PC-3 (cell line): ENCODE measurements at regions not wholly inside any gene's neighbourhood (a gene's known extent, or its start where the extent isn't known, plus 50 kb on each side); places are given as distances from the start of the nearest gene placed in this dataset.

Experiments used
- ATAC-seq: fragments of 200-7000 bp; cut with Tn5 transposase; 2 replicates; pipeline ENCODE4 v1.9.1; 2020; ENCODE audit warnings: mild to moderate bottlenecking, moderate library complexity
- BruUV-seq: library from RNA; stranded (reverse); fragments of 400-500 nt; replicated peaks from 2 replicates; lab custom pipeline; 2021; lab: Mats Ljungman, UMichigan
- CTCF ChIA-PET: fragments of 300-600 bp; sonication (Branson Sonifier 250); formaldehyde crosslinking; loops from one replicate; lab custom pipeline; 2022; ENCODE audit warnings: antibody characterized with exemption; lab: Charles Lee
- POLR2A ChIA-PET: fragments of 300-600 bp; sonication (Branson Sonifier 250); formaldehyde crosslinking; loops from one replicate; lab custom pipeline; 2022; ENCODE audit warnings: antibody characterized with exemption; ENCODE audit not compliant: unreplicated experiment; lab: Charles Lee
- DNase-seq: peaks from one replicate; pipeline ENCODE4 v3.0.0-alpha.2; 2015
- H2AFZ ChIP-seq: fragments of 300-600 bp; sonication (generic); 2 replicates; pipeline ENCODE4 v1.6.0; 2016; ENCODE audit warnings: antibody characterized with exemption, low read length
- H3F3A ChIP-seq: fragments of 300-600 bp; sonication (generic); one replicate; pipeline ENCODE4 v1.6.0; 2017; ENCODE audit warnings: antibody characterized with exemption, low read length, control low read depth, mild to moderate bottlenecking; ENCODE audit not compliant: unreplicated experiment
- H3K27ac ChIP-seq: fragments of 300-600 bp; sonication (generic); 2 replicates; pipeline ENCODE4 v1.5.1; 2016; ENCODE audit warnings: mild to moderate bottlenecking, low read length
- H3K27me3 ChIP-seq: fragments of 300-600 bp; sonication (generic); 2 replicates; pipeline ENCODE4 v1.6.1; 2016; ENCODE audit warnings: low read length, mixed read lengths
- H3K36me3 ChIP-seq: fragments of 300-600 bp; sonication (generic); 2 replicates; pipeline ENCODE4 v1.6.1; 2016; ENCODE audit warnings: low read depth, mixed run types, low read length, mixed read lengths
- H3K4me1 ChIP-seq: fragments of 300-600 bp; sonication (generic); 2 replicates; pipeline ENCODE4 v1.5.1; 2016; ENCODE audit warnings: low read length; ENCODE audit not compliant: insufficient read depth
- H3K4me2 ChIP-seq: fragments of 300-600 bp; sonication (generic); 2 replicates; pipeline ENCODE4 v1.6.0; 2016; ENCODE audit warnings: low read length
- H3K4me3 ChIP-seq: fragments of 300-600 bp; sonication (generic); 2 replicates; pipeline ENCODE4 v1.5.1; 2016; ENCODE audit warnings: mild to moderate bottlenecking, low read length, mixed read lengths
- H3K79me2 ChIP-seq: fragments of 300-600 bp; sonication (generic); 2 replicates; pipeline ENCODE4 v1.6.1; 2017; ENCODE audit warnings: low read length, mixed read lengths
- H3K9ac ChIP-seq: fragments of 300-600 bp; sonication (generic); 2 replicates; pipeline ENCODE4 v1.6.0; 2016; ENCODE audit warnings: mild to moderate bottlenecking, low read length
- H3K9me2 ChIP-seq: fragments of 300-600 bp; sonication (generic); replicated peaks from 2 replicates; pipeline ENCODE4 v1.6.1; 2016; ENCODE audit warnings: mixed run types, low read length, mixed read lengths
- H3K9me3 ChIP-seq: fragments of 300-600 bp; sonication (generic); 2 replicates; pipeline ENCODE4 v1.6.1; 2016; ENCODE audit warnings: low read length, mixed read lengths
- H4K20me1 ChIP-seq: fragments of 300-600 bp; sonication (generic); 2 replicates; pipeline ENCODE4 v1.6.1; 2016; ENCODE audit warnings: low read length, mixed read lengths
- CTCF ChIP-seq: fragments of 300-600 bp; sonication (generic); conservative IDR thresholded peaks from 2 replicates; pipeline ENCODE4 v1.5.1; 2017; ENCODE audit warnings: antibody characterized with exemption, low read depth, mild to moderate bottlenecking, low read length
- EZH2 ChIP-seq: fragments of 300-600 bp; sonication (generic); IDR thresholded peaks from one replicate; pipeline ENCODE4 v1.6.1; 2017; ENCODE audit warnings: antibody characterized with exemption, mild to moderate bottlenecking, low read length; ENCODE audit not compliant: unreplicated experiment
- EZH2phosphoT487 ChIP-seq: fragments of 300-600 bp; sonication (generic); IDR thresholded peaks from 2 replicates; pipeline ENCODE4 v1.6.1; 2018; ENCODE audit warnings: mild to moderate bottlenecking, antibody characterized with exemption, low read length, borderline replicate concordance
- intact Hi-C: fragments of 100-400 bp; cut with micrococcal nuclease; formaldehyde crosslinking; loops from 2 replicates; pipeline ENCODE4 v1.9.0; 2023

GRCh38 chrX:46404774-46405173 lies 140.4 kb downstream of the ZNF674 start:
- no peak overlapping the region for H3K4me2 ChIP-seq
- BruUV-seq, result no TSS peak
- H2AFZ ChIP-seq, result no peak overlapping the region
- H3K4me3 ChIP-seq, result no peak overlapping the region
- ChIA-PET CTCF (no interaction called here), POLR2A (no interaction called here)
- H3K4me1 ChIP-seq, result peaks cover 7% of the 10 kb centered on the region; the same call in 1 of the 2 replicates
- no peaks in the 10 kb centered on the region for H3K79me2 ChIP-seq
- intact Hi-C loops, result no loop called here
- H3K27ac ChIP-seq, result no peak overlapping the region
- no peaks in the 10 kb centered on the region for H3K27me3 ChIP-seq
- H3K9me2 ChIP-seq, result no peaks in the 10 kb centered on the region
- H3K9ac ChIP-seq, result no peak overlapping the region
- no peaks in the 10 kb centered on the region for H3K9me3 ChIP-seq
- DNase-seq, result no peak
- no peaks in the 10 kb centered on the region for H3K36me3 ChIP-seq
- no peak for TF ChIP-seq CTCF
- TF ChIP-seq EZH2phosphoT487, result no peak
- TF ChIP-seq EZH2, result no peak
- no peaks in the 10 kb centered on the region for H3F3A ChIP-seq
- H4K20me1 ChIP-seq, result no peaks in the 10 kb centered on the region
- ATAC-seq, result no peak

GRCh38 chrX:46400530-46401443 lies 144.4 kb downstream of the ZNF674 start:
- Histone ChIP-seq H3K36me3 (no peaks in the 10 kb centered on the region), H3F3A (no peaks in the 10 kb centered on the region), H3K9me3 (no peaks in the 10 kb centered on the region), H3K9me2 (no peaks in the 10 kb centered on the region), H3K27ac (no peak overlapping the region), H4K20me1 (no peaks in the 10 kb centered on the region), H3K4me2 (no peak overlapping the region), H3K9ac (no peak overlapping the region), H3K4me1 (no peaks in the 10 kb centered on the region), H2AFZ (no peak overlapping the region), H3K79me2 (no peaks in the 10 kb centered on the region), H3K4me3 (no peak overlapping the region), H3K27me3 (no peaks in the 10 kb centered on the region)
- no TSS peak for BruUV-seq
- DNase-seq, result no peak
- TF ChIP-seq EZH2 (no peak), EZH2phosphoT487 (no peak), CTCF (no peak)
- POLR2A ChIA-PET, result no interaction called here
- CTCF ChIA-PET, result interaction anchor here (0.6 kb wide), 1 partner anchor 129 kb away, joined by 3 read pairs; no protein-coding TSS in a partner anchor
- ATAC-seq, result no peak
- intact Hi-C loops, result no loop called here

- H3K9me2 ChIP-seq, result no peaks in the 10 kb centered on the region
- intact Hi-C loops, result no loop called here
- ChIA-PET CTCF (no interaction called here), POLR2A (no interaction called here)
- ATAC-seq (no peak), DNase-seq (no peak)
- H2AFZ ChIP-seq, result no peak overlapping the region
- H4K20me1 ChIP-seq, result no peaks in the 10 kb centered on the region
- H3K4me3 ChIP-seq, result no peak overlapping the region
- no peaks in the 10 kb centered on the region for H3K36me3 ChIP-seq
- H3F3A ChIP-seq, result no peaks in the 10 kb centered on the region
- no peaks in the 10 kb centered on the region for H3K4me1 ChIP-seq
- no peak overlapping the region for H3K4me2 ChIP-seq
- H3K27me3 ChIP-seq, result no peaks in the 10 kb centered on the region
- H3K79me2 ChIP-seq, result no peaks in the 10 kb centered on the region
- TF ChIP-seq EZH2 (no peak), EZH2phosphoT487 (no peak), CTCF (no peak)
- H3K27ac ChIP-seq, result no peak overlapping the region
- H3K9me3 ChIP-seq, result no peaks in the 10 kb centered on the region
- no TSS peak for BruUV-seq
- H3K9ac ChIP-seq, result no peak overlapping the region
These were observed 146.3 kb downstream of the ZNF674 start for GRCh38 chrX:46398874-46399273.
